IPS-18a (cell line): ENCODE measurements at regions not wholly inside any gene's neighbourhood (a gene's known extent, or its start where the extent isn't known, plus 50 kb on each side); places are given as distances from the start of the nearest gene placed in this dataset.

ENCODE experiments used
- H3K27ac ChIP-seq: one replicate; pipeline ENCODE4 v1.5.1; 2013; ENCODE audit warnings: low read length
- H3K27me3 ChIP-seq: one replicate; pipeline ENCODE4 v1.6.1; 2013; ENCODE audit warnings: mild to moderate bottlenecking, low read length; ENCODE audit not compliant: control insufficient read depth, insufficient read depth
- H3K36me3 ChIP-seq: one replicate; pipeline ENCODE4 v1.6.1; 2013; ENCODE audit warnings: low read depth, low read length; ENCODE audit not compliant: control insufficient read depth
- H3K4me1 ChIP-seq: one replicate; pipeline ENCODE4 v1.6.1; 2013; ENCODE audit warnings: low read depth, low read length; ENCODE audit not compliant: control insufficient read depth
- H3K4me3 ChIP-seq: one replicate; pipeline ENCODE4 v1.5.1; 2013; ENCODE audit warnings: low read length
- H3K9ac ChIP-seq: one replicate; pipeline ENCODE4 v1.6.1; 2013; ENCODE audit warnings: mild to moderate bottlenecking, low read length, moderate library complexity
- H3K9me3 ChIP-seq: one replicate; pipeline ENCODE4 v1.6.1; 2013; ENCODE audit warnings: low read depth, low read length; ENCODE audit not compliant: control insufficient read depth

GRCh38 chr2:21730141-21730540 is 606.4 kb downstream of the TDRD15 start:
- H3K4me1 ChIP-seq, result no peaks in the 10 kb centered on the region
- no peaks in the 10 kb centered on the region for H3K36me3 ChIP-seq
- H3K27me3 ChIP-seq, result no peaks in the 10 kb centered on the region
- no peak overlapping the region for H3K9ac ChIP-seq
- no peak overlapping the region for H3K4me3 ChIP-seq
- no peaks in the 10 kb centered on the region for H3K9me3 ChIP-seq
- H3K27ac ChIP-seq, result no peak overlapping the region

DNA sequence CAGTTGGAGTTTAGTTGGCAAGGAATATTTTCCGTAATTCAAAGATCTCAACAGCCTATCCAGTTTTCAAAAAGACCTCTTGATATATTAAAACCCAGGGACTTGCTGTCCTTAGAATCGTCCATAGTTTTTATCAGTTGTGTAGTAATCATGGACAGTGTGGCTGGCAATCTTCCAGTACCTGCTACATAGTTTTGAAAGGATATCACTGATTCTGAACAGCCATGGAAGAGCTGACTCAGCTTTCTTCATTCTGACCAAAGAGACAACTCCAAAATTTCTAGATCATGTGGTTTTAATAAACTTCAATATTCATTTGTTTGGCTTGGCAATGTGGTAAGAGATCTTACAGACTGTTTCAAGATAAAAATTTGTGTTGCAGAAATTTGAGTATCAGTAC is 616.7 kb downstream of the TDRD15 start:
- no peaks in the 10 kb centered on the region for H3K36me3 ChIP-seq
- H3K27ac ChIP-seq, result no peak overlapping the region
- H3K4me3 ChIP-seq, result no peak overlapping the region
- no peaks in the 10 kb centered on the region for H3K4me1 ChIP-seq
- H3K27me3 ChIP-seq, result no peaks in the 10 kb centered on the region
- H3K9ac ChIP-seq, result no peak overlapping the region
- no peaks in the 10 kb centered on the region for H3K9me3 ChIP-seq

DNA sequence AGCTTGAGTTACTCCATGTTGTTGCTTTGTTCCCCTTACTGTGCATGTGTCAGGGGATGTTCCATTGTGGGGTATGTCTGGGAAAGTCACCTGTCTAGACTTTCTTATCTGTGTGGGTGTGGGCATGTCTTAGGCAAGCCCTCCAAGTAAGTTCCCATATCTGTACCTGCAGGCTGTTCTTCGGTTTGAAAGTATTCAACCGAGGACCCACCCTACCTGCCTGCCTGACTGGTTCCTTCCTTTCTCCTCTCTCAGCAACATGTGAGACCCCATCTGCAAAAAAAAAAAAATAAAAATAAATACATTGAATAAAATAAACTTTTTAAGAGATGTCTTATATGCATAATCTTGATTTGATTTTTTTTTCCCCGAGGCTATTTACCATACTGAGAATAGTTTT is 622.7 kb downstream of the TDRD15 start:
- no peak overlapping the region for H3K4me3 ChIP-seq
- no peaks in the 10 kb centered on the region for H3K9me3 ChIP-seq
- H3K27ac ChIP-seq, result no peak overlapping the region
- H3K4me1 ChIP-seq, result no peaks in the 10 kb centered on the region
- no peaks in the 10 kb centered on the region for H3K36me3 ChIP-seq
- H3K9ac ChIP-seq, result no peak overlapping the region
- no peaks in the 10 kb centered on the region for H3K27me3 ChIP-seq

DNA sequence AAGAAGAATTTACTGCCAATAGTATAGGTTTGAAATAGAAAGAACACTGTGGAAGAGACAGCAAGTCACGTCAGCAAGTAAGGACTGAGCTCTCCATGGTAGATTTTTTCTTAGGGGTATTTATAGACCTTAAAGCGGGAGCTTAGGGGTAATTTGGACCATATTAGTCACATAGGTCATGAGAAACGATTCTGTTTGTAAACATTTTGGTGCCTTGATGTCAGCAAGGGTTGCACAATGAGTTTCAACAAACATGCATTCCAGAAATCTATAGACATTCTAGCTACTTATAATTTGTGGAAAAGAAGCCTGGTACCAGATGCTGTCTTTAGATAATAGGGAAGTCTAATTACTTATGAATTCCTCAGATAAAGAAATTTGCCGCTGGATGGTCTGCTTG is 624.7 kb downstream of the TDRD15 start:
- H3K4me1 ChIP-seq, result no peaks in the 10 kb centered on the region
- no peak overlapping the region for H3K9ac ChIP-seq
- no peaks in the 10 kb centered on the region for H3K9me3 ChIP-seq
- no peak overlapping the region for H3K4me3 ChIP-seq
- H3K27ac ChIP-seq, result no peak overlapping the region
- no peaks in the 10 kb centered on the region for H3K27me3 ChIP-seq
- H3K36me3 ChIP-seq, result no peaks in the 10 kb centered on the region

GRCh38 chr2:21754164-21754788 is 630.5 kb downstream of the TDRD15 start:
- Histone ChIP-seq H3K27me3 (no peaks in the 10 kb centered on the region), H3K36me3 (no peaks in the 10 kb centered on the region), H3K4me1 (peaks cover 9% of the 10 kb centered on the region), H3K9me3 (no peaks in the 10 kb centered on the region), H3K4me3 (no peak overlapping the region), H3K27ac (no peak overlapping the region), H3K9ac (no peak overlapping the region)

- Histone ChIP-seq H3K27ac (no peak overlapping the region), H3K36me3 (no peaks in the 10 kb centered on the region), H3K4me3 (no peak overlapping the region), H3K9ac (no peak overlapping the region), H3K4me1 (peaks cover 9% of the 10 kb centered on the region), H3K27me3 (no peaks in the 10 kb centered on the region), H3K9me3 (no peaks in the 10 kb centered on the region)
Observed at GRCh38 chr2:21757805-21758430, 634.1 kb downstream of the TDRD15 start.

DNA sequence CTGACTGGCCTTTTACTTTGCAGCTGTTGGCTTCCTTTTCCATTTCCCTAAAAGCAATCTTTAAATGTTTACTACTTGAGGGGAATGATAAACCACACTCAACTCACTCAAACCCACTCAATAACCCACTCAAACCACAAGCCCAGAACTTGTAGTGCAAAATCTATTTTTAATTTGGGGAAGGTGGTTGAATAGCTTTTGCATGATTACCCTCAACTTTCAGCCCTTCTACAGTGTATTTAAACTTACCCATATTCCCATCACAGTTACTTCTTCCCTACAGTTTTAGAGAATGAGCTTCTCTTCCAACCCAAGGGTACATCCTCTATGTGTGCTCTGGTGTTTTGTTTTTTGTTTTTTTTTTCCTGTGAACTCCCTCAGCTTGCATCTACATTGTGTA is 636.1 kb downstream of the TDRD15 start:
- Histone ChIP-seq H3K4me3 (no peak overlapping the region), H3K4me1 (peaks cover 7% of the 10 kb centered on the region), H3K27me3 (no peaks in the 10 kb centered on the region), H3K9me3 (no peaks in the 10 kb centered on the region), H3K9ac (no peak overlapping the region), H3K36me3 (no peaks in the 10 kb centered on the region), H3K27ac (no peak overlapping the region)

- no peaks in the 10 kb centered on the region for H3K36me3 ChIP-seq
- no peaks in the 10 kb centered on the region for H3K9me3 ChIP-seq
- H3K27me3 ChIP-seq, result no peaks in the 10 kb centered on the region
- no peak overlapping the region for H3K27ac ChIP-seq
- no peak overlapping the region for H3K9ac ChIP-seq
- peaks cover 7% of the 10 kb centered on the region for H3K4me1 ChIP-seq
- no peak overlapping the region for H3K4me3 ChIP-seq
Observed at GRCh38 chr2:21761361-21761760, 637.6 kb downstream of the TDRD15 start.

- Histone ChIP-seq H3K27ac (no peak overlapping the region), H3K4me1 (peaks cover 7% of the 10 kb centered on the region), H3K27me3 (no peaks in the 10 kb centered on the region), H3K36me3 (no peaks in the 10 kb centered on the region), H3K9me3 (no peaks in the 10 kb centered on the region), H3K9ac (no peak overlapping the region), H3K4me3 (no peak overlapping the region)
Observed at GRCh38 chr2:21763501-21763900, 639.7 kb downstream of the TDRD15 start.

- H3K4me1 ChIP-seq, result no peaks in the 10 kb centered on the region
Observed at GRCh38 chr2:21770787-21771186, 647.0 kb downstream of the TDRD15 start.

DNA sequence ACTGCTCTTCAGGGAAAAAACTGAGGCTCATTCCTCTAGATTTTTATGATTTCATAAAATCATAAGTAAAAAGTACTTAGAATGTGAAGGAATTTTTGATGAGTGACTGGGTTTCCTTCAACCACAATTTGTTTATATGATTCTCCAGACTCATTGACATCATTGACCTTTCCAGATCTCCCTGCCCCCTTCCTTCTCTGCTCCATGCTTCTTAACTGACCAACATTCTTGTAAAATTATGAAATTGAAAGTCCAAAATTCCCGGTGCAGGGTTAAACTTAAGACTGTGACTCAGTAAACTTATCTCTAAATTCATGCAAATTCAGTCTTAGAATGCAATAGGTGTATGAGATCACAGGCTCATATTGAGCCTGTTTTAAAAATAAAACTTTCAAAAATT is 648.9 kb downstream of the TDRD15 start:
- H3K27me3 ChIP-seq, result no peaks in the 10 kb centered on the region
- no peaks in the 10 kb centered on the region for H3K36me3 ChIP-seq
- no peak overlapping the region for H3K4me3 ChIP-seq
- H3K9ac ChIP-seq, result no peak overlapping the region
- H3K27ac ChIP-seq, result no peak overlapping the region
- no peaks in the 10 kb centered on the region for H3K9me3 ChIP-seq
- no peaks in the 10 kb centered on the region for H3K4me1 ChIP-seq

More at GRCh38 chr2:21770787-21771186, 647.0 kb downstream of the TDRD15 start:
- Histone ChIP-seq H3K27ac (no peak overlapping the region), H3K27me3 (no peaks in the 10 kb centered on the region), H3K36me3 (no peaks in the 10 kb centered on the region), H3K9me3 (no peaks in the 10 kb centered on the region), H3K9ac (no peak overlapping the region), H3K4me3 (no peak overlapping the region)

- no peaks in the 10 kb centered on the region for H3K9me3 ChIP-seq
- no peak overlapping the region for H3K4me3 ChIP-seq
- no peak overlapping the region for H3K27ac ChIP-seq
- H3K27me3 ChIP-seq, result no peaks in the 10 kb centered on the region
- H3K36me3 ChIP-seq, result no peaks in the 10 kb centered on the region
- H3K4me1 ChIP-seq, result no peaks in the 10 kb centered on the region
- no peak overlapping the region for H3K9ac ChIP-seq
Observed at GRCh38 chr2:21773168-21773567, 649.4 kb downstream of the TDRD15 start.
